ENCODE measurements at regions not wholly inside any gene's neighbourhood (a gene's known extent, or its start where the extent isn't known, plus 50 kb on each side); places are given as distances from the start of the nearest gene placed in this dataset.

- TF ChIP-seq MTA3 (IDR thresholded peaks at IDR 0.05; ENCODE audit: borderline replicate concordance) (0 out of 2 replicates have a peak, but pooled peaks have one; percentile 27), SETDB1 (IDR thresholded peaks at IDR 0.05; ENCODE audit: low read length) (no peak), MEF2D (tag; conservative IDR thresholded peaks at IDR 0.05; ENCODE audit: low read depth) (peak; percentile 97), PKNOX1 (IDR thresholded peaks at IDR 0.05) (peak; percentile 66), MGA (IDR thresholded peaks at IDR 0.05) (no peak), BCOR (IDR thresholded peaks at IDR 0.05) (no peak), ZNF324 (CRISPR knock-in tag; IDR thresholded peaks at IDR 0.05) (peak; percentile 63; the same call in 1 of the 2 replicates), TOE1 (IDR thresholded peaks at IDR 0.05; ENCODE audit: borderline replicate concordance) (no peak), TOE1 (CRISPR knock-in tag; IDR thresholded peaks at IDR 0.05; ENCODE audit: borderline replicate concordance, low read depth) (no peak), SNAPC5 (CRISPR knock-in tag; IDR thresholded peaks at IDR 0.05) (no peak), OTX1 (CRISPR knock-in tag; IDR thresholded peaks at IDR 0.05) (no peak), ZMIZ1 (IDR thresholded peaks at IDR 0.05; ENCODE audit: low read depth in 2 of 2, low read length in 2 of 2) (no peak)
Measured at GRCh38 chr10:28811639-28812349, 134.5 kb downstream of the BAMBI start (continued).
